MG63 (cell line): ENCODE measurements at regions not wholly inside any gene's neighbourhood (a gene's known extent, or its start where the extent isn't known, plus 50 kb on each side); places are given as distances from the start of the nearest gene placed in this dataset.

Experiments used
- DNase-seq: peaks from one replicate; pipeline ENCODE4 v3.0.0-alpha.2; 2020
- H3K27me3 ChIP-seq: fragments of 250-450 bp; sonication (Bioruptor Pico); 2 replicates; pipeline ENCODE4 v1.5.1; 2020; ENCODE audit warnings: mild to moderate bottlenecking, moderate library complexity
- H3K36me3 ChIP-seq: fragments of 250-450 bp; sonication (Bioruptor Pico); 2 replicates; pipeline ENCODE4 v1.5.1; 2020; ENCODE audit warnings: mild to moderate bottlenecking, moderate library complexity
- H3K4me3 ChIP-seq: fragments of 250-450 bp; sonication (Bioruptor Pico); 2 replicates; pipeline ENCODE4 v1.5.1; 2020; ENCODE audit warnings: mild to moderate bottlenecking, moderate library complexity
- H3K9me3 ChIP-seq: fragments of 250-450 bp; sonication (Bioruptor Pico); 2 replicates; pipeline ENCODE4 v1.5.1; 2020; ENCODE audit warnings: mild to moderate bottlenecking, moderate library complexity

GRCh38 chr2:82282111-82282882 is 1977.7 kb upstream of the LRRTM1 start:
- Histone ChIP-seq H3K36me3 (no peaks in the 10 kb centered on the region), H3K9me3 (no peaks in the 10 kb centered on the region), H3K27me3 (no peaks in the 10 kb centered on the region), H3K4me3 (no peak overlapping the region)
- no peak for DNase-seq

GRCh38 chr2:82279367-82279766 is 1974.8 kb upstream of the LRRTM1 start:
- H3K9me3 ChIP-seq, result no peaks in the 10 kb centered on the region
- H3K36me3 ChIP-seq, result no peaks in the 10 kb centered on the region
- no peak overlapping the region for H3K4me3 ChIP-seq
- H3K27me3 ChIP-seq, result no peaks in the 10 kb centered on the region
- DNase-seq, result no peak

- Histone ChIP-seq H3K36me3 (no peaks in the 10 kb centered on the region), H3K4me3 (no peak overlapping the region), H3K9me3 (no peaks in the 10 kb centered on the region), H3K27me3 (no peaks in the 10 kb centered on the region)
- no peak for DNase-seq
Observed at GRCh38 chr2:82278416-82278815, 1973.9 kb upstream of the LRRTM1 start.

- no peaks in the 10 kb centered on the region for H3K27me3 ChIP-seq
- no peak overlapping the region for H3K4me3 ChIP-seq
- H3K9me3 ChIP-seq, result no peaks in the 10 kb centered on the region
- no peaks in the 10 kb centered on the region for H3K36me3 ChIP-seq
- DNase-seq, result no peak
Observed at GRCh38 chr2:82275599-82275998, 1971.0 kb upstream of the LRRTM1 start.

GRCh38 chr2:82268446-82268845 is 1963.9 kb upstream of the LRRTM1 start:
- Histone ChIP-seq H3K4me3 (no peak overlapping the region), H3K9me3 (no peaks in the 10 kb centered on the region), H3K36me3 (no peaks in the 10 kb centered on the region), H3K27me3 (no peaks in the 10 kb centered on the region)
- DNase-seq, result no peak

- no peak for DNase-seq
- Histone ChIP-seq H3K27me3 (no peaks in the 10 kb centered on the region), H3K9me3 (no peaks in the 10 kb centered on the region), H3K4me3 (no peak overlapping the region), H3K36me3 (no peaks in the 10 kb centered on the region)
Observed at GRCh38 chr2:82260521-82260920, 1956.0 kb upstream of the LRRTM1 start.

GRCh38 chr2:82259551-82259950 is 1955.0 kb upstream of the LRRTM1 start:
- H3K4me3 ChIP-seq, result no peak overlapping the region
- H3K9me3 ChIP-seq, result no peaks in the 10 kb centered on the region
- H3K36me3 ChIP-seq, result no peaks in the 10 kb centered on the region
- DNase-seq, result no peak
- H3K27me3 ChIP-seq, result no peaks in the 10 kb centered on the region

- no peak for DNase-seq
- H3K4me3 ChIP-seq, result no peak overlapping the region
- no peaks in the 10 kb centered on the region for H3K9me3 ChIP-seq
- no peaks in the 10 kb centered on the region for H3K36me3 ChIP-seq
- no peaks in the 10 kb centered on the region for H3K27me3 ChIP-seq
Observed at GRCh38 chr2:82257796-82258555, 1953.4 kb upstream of the LRRTM1 start.

GRCh38 chr2:82256983-82257632 is 1952.6 kb upstream of the LRRTM1 start:
- H3K27me3 ChIP-seq, result no peaks in the 10 kb centered on the region
- DNase-seq, result no peak
- H3K36me3 ChIP-seq, result no peaks in the 10 kb centered on the region
- no peaks in the 10 kb centered on the region for H3K9me3 ChIP-seq
- H3K4me3 ChIP-seq, result no peak overlapping the region

- no peak overlapping the region for H3K4me3 ChIP-seq
- H3K27me3 ChIP-seq, result no peaks in the 10 kb centered on the region
- no peaks in the 10 kb centered on the region for H3K9me3 ChIP-seq
- no peaks in the 10 kb centered on the region for H3K36me3 ChIP-seq
- DNase-seq, result no peak
Observed at GRCh38 chr2:82256288-82256687, 1951.7 kb upstream of the LRRTM1 start.

GRCh38 chr2:82254728-82255127 is 1950.2 kb upstream of the LRRTM1 start:
- no peak for DNase-seq
- Histone ChIP-seq H3K36me3 (no peaks in the 10 kb centered on the region), H3K4me3 (no peak overlapping the region), H3K9me3 (no peaks in the 10 kb centered on the region), H3K27me3 (no peaks in the 10 kb centered on the region)

GRCh38 chr2:82246220-82246775 is 1941.7 kb upstream of the LRRTM1 start:
- no peak for DNase-seq

GRCh38 chr2:82239176-82239575 is 1934.6 kb upstream of the LRRTM1 start:
- Histone ChIP-seq H3K4me3 (no peak overlapping the region), H3K9me3 (no peaks in the 10 kb centered on the region), H3K36me3 (no peaks in the 10 kb centered on the region), H3K27me3 (no peaks in the 10 kb centered on the region)
- no peak for DNase-seq

More at GRCh38 chr2:82246220-82246775, 1941.7 kb upstream of the LRRTM1 start:
- H3K9me3 ChIP-seq, result no peaks in the 10 kb centered on the region
- H3K4me3 ChIP-seq, result no peak overlapping the region
- H3K27me3 ChIP-seq, result no peaks in the 10 kb centered on the region
- H3K36me3 ChIP-seq, result no peaks in the 10 kb centered on the region

- Histone ChIP-seq H3K9me3 (no peaks in the 10 kb centered on the region), H3K36me3 (no peaks in the 10 kb centered on the region), H3K27me3 (no peaks in the 10 kb centered on the region), H3K4me3 (no peak overlapping the region)
- DNase-seq, result no peak
Observed at GRCh38 chr2:82237994-82238662, 1933.6 kb upstream of the LRRTM1 start.

- H3K9me3 ChIP-seq, result no peaks in the 10 kb centered on the region
- no peaks in the 10 kb centered on the region for H3K36me3 ChIP-seq
- no peak overlapping the region for H3K4me3 ChIP-seq
- no peak for DNase-seq
- H3K27me3 ChIP-seq, result no peaks in the 10 kb centered on the region
Observed at GRCh38 chr2:82234283-82234874, 1929.8 kb upstream of the LRRTM1 start.

GRCh38 chr2:82233806-82234205 is 1929.3 kb upstream of the LRRTM1 start:
- Histone ChIP-seq H3K36me3 (no peaks in the 10 kb centered on the region), H3K9me3 (no peaks in the 10 kb centered on the region), H3K27me3 (no peaks in the 10 kb centered on the region), H3K4me3 (no peak overlapping the region)
- no peak for DNase-seq
